HCT116 (cell line): ENCODE measurements at regions not wholly inside any gene's neighbourhood (a gene's known extent, or its start where the extent isn't known, plus 50 kb on each side); places are given as distances from the start of the nearest gene placed in this dataset.

Source experiments
- ATAC-seq: fragments of 200-7000 bp; cut with Tn5 transposase; 2 replicates; pipeline ENCODE4 v1.9.1; 2020; ENCODE audit warnings: mild to moderate bottlenecking, moderate library complexity
- BruUV-seq: library from RNA; stranded (reverse); fragments of 400-500 nt; replicated peaks from 2 replicates; lab custom pipeline; 2021; lab: Mats Ljungman, UMichigan
- CTCF ChIA-PET: fragments of 300-600 bp; sonication (Branson Sonifier 250); formaldehyde crosslinking; loops from one replicate; lab custom pipeline; 2021; ENCODE audit warnings: antibody characterized with exemption; lab: Charles Lee
- POLR2A ChIA-PET: fragments of 300-600, 350-600 bp; sonication (Branson Sonifier 250); formaldehyde crosslinking; loops from one replicate; lab custom pipeline; 2021; ENCODE audit warnings: antibody characterized with exemption; lab: Charles Lee
- RAD21 ChIA-PET, 2 experiments: fragments of 300-600 bp; sonication (Branson Sonifier 250); formaldehyde crosslinking; loops; one replicate each; lab custom pipeline; 2023; ENCODE audit warnings: low total read pairs in 2 of 2; ENCODE audit not compliant: uncharacterized antibody in 2 of 2, unreplicated experiment in 2 of 2, low non-redundant PET in 1 of 2; lab: Charles Lee
- DNase-seq: peaks from one replicate; pipeline ENCODE4 v3.0.0-alpha.2; 2010; ENCODE audit warnings: low read depth, low spot score
- H2AFZ ChIP-seq: fragments of 200-600 bp; shearing (Covaris generic), sonication (generic); 2 replicates; pipeline ENCODE4 v1.6.1; 2017; ENCODE audit warnings: low read depth, mixed run types, mixed read lengths, antibody characterized with exemption, low read length; ENCODE audit not compliant: poor library complexity, severe bottlenecking
- H3K27ac ChIP-seq: 2 replicates; pipeline ENCODE4 v1.5.1; 2012; ENCODE audit warnings: low read depth, low read length
- H3K27me3 ChIP-seq: fragments of 200-600 bp; sonication (generic); 2 replicates; pipeline ENCODE4 v1.6.1; 2016; ENCODE audit warnings: mixed run types, low read length, mixed read lengths; ENCODE audit not compliant: insufficient read depth
- H3K36me3 ChIP-seq, 2 experiments: fragments of 200-500 bp in 1 of 2; fragments of 200-600 bp in 1 of 2; sonication (Bioruptor generic) in 1 of 2; sonication (generic) in 1 of 2; 2 replicates each; pipeline versions ENCODE4 v1.5.1 to v1.6.1; 2014 to 2016; ENCODE audit warnings: low read length in 2 of 2, inconsistent platforms in 1 of 2, mixed read lengths in 1 of 2, mixed run types in 1 of 2; ENCODE audit not compliant: insufficient read depth in 2 of 2, control insufficient read depth in 1 of 2
- H3K4me1 ChIP-seq, 2 experiments: fragments of 200-600 bp in 1 of 2; sonication (generic) in 1 of 2; 2 replicates each; pipeline versions ENCODE4 v1.5.1 to v1.6.1; 2012 to 2017; ENCODE audit warnings: low read length in 2 of 2, inconsistent platforms in 1 of 2, mild to moderate bottlenecking in 1 of 2, mixed read lengths in 1 of 2, mixed run types in 1 of 2, moderate library complexity in 1 of 2; ENCODE audit not compliant: insufficient read depth in 2 of 2, control insufficient read depth in 1 of 2
- H3K4me2 ChIP-seq: fragments of 200-600 bp; sonication (generic); 2 replicates; pipeline ENCODE4 v1.6.1; 2017; ENCODE audit warnings: mixed run types, low read length, mixed read lengths
- H3K4me3 ChIP-seq, 2 experiments: fragments of 200-600 bp in 1 of 2; sonication (generic) in 1 of 2; replicated peaks in 1 of 2; 2 replicates each; pipeline ENCODE4 v1.5.1; 2011 to 2016; ENCODE audit warnings: low read length in 2 of 2, control low read depth in 1 of 2, low read depth in 1 of 2, mild to moderate bottlenecking in 1 of 2, mixed read lengths in 1 of 2, mixed run types in 1 of 2
- H3K79me2 ChIP-seq: fragments of 200-600 bp; sonication (generic); 2 replicates; pipeline ENCODE4 v1.6.1; 2017; ENCODE audit warnings: mild to moderate bottlenecking, mixed run types, low read length, moderate library complexity, mixed read lengths; ENCODE audit not compliant: insufficient read depth
- H3K9ac ChIP-seq: fragments of 200-600 bp; sonication (generic); 2 replicates; pipeline ENCODE4 v1.6.1; 2016; ENCODE audit warnings: low read length, mixed read lengths
- H3K9me2 ChIP-seq: fragments of 200-600 bp; sonication (generic), shearing (Covaris generic); 2 replicates; pipeline ENCODE4 v1.6.1; 2017; ENCODE audit warnings: mixed run types, mild to moderate bottlenecking, moderate library complexity; ENCODE audit not compliant: insufficient read depth
- H3K9me3 ChIP-seq, 2 experiments: fragments of 200-500 bp in 1 of 2; fragments of 200-600 bp in 1 of 2; sonication (Bioruptor generic) in 1 of 2; sonication (generic) in 1 of 2; 2 replicates each; pipeline ENCODE4 v1.6.1; 2014 to 2017; ENCODE audit warnings: low read length in 2 of 2, mixed read lengths in 2 of 2, inconsistent platforms in 1 of 2, low read depth in 1 of 2, mild to moderate bottlenecking in 1 of 2, mixed run types in 1 of 2, moderate library complexity in 1 of 2; ENCODE audit not compliant: control insufficient read depth in 1 of 2, insufficient read depth in 1 of 2
- H4K20me1 ChIP-seq: fragments of 200-600 bp; sonication (generic), shearing (Covaris generic); 2 replicates; pipeline ENCODE4 v1.6.1; 2017; ENCODE audit warnings: mixed run types, mild to moderate bottlenecking, moderate library complexity; ENCODE audit not compliant: insufficient read depth
- CBX3 ChIP-seq: IDR thresholded peaks from 2 replicates; pipeline ENCODE4 v1.6.1; 2012; ENCODE audit warnings: low read depth
- CTCF ChIP-seq, 3 experiments: fragments of 200-600 bp in 1 of 3; sonication (generic) in 1 of 3; IDR thresholded peaks in 2 of 3; conservative IDR thresholded peaks in 1 of 3; 2 replicates each; pipeline ENCODE4 v1.5.1; 2012 to 2017; ENCODE audit warnings: low read depth in 2 of 3, low read length in 2 of 3, antibody characterized with exemption in 1 of 3, borderline replicate concordance in 1 of 3, control low read depth in 1 of 3, mild to moderate bottlenecking in 1 of 3, mixed read lengths in 1 of 3, mixed run types in 1 of 3, moderate library complexity in 1 of 3; ENCODE audit not compliant: insufficient read depth in 1 of 3
- ELF1 ChIP-seq: IDR thresholded peaks from 2 replicates; pipeline ENCODE4 v1.6.1; 2012; ENCODE audit warnings: low read depth, borderline replicate concordance
- EZH2 ChIP-seq: fragments of 200-600 bp; sonication (generic); IDR thresholded peaks from 2 replicates; pipeline ENCODE4 v1.6.1; 2017; ENCODE audit warnings: antibody characterized with exemption, mixed run types
- EZH2phosphoT487 ChIP-seq: fragments of 200-600 bp; IDR thresholded peaks from 2 replicates; pipeline ENCODE4 v1.6.1; 2018; ENCODE audit warnings: antibody characterized with exemption, borderline replicate concordance
- REST ChIP-seq: IDR thresholded peaks from 2 replicates; pipeline ENCODE4 v1.6.1; 2012; ENCODE audit warnings: low read depth
- ZBTB33 ChIP-seq: IDR thresholded peaks from 2 replicates; pipeline ENCODE4 v1.6.1; 2011; ENCODE audit warnings: mild to moderate bottlenecking, low read length, moderate library complexity; ENCODE audit not compliant: insufficient replicate concordance; ENCODE audit errors: extremely low read depth
- ZNF274 ChIP-seq: fragments of 200-500 bp; sonication (Bioruptor generic); IDR thresholded peaks from 2 replicates; pipeline ENCODE4 v1.6.1; 2014; ENCODE audit warnings: mild to moderate bottlenecking, low read depth, low read length, inconsistent platforms
- intact Hi-C: fragments of 100-400 bp; cut with micrococcal nuclease; formaldehyde crosslinking; loops from 2 replicates; pipeline ENCODE4 v1.10.0; 2022

GRCh38 chr3:5899014-5899761 lies 711.7 kb downstream of the EDEM1 start:
- H3K27ac ChIP-seq, result no peak overlapping the region
- no peak overlapping the region for H2AFZ ChIP-seq
- no peaks in the 10 kb centered on the region for H3K4me1 ChIP-seq
- H3K36me3 ChIP-seq, result no peaks in the 10 kb centered on the region
- no peaks in the 10 kb centered on the region for H3K9me3 ChIP-seq
- ATAC-seq (no peak), DNase-seq (no peak)
- no TSS peak for BruUV-seq
- H3K4me3 ChIP-seq, result no peak overlapping the region
- H3K27me3 ChIP-seq, result no peaks in the 10 kb centered on the region
- H3K9ac ChIP-seq, result no peak overlapping the region
- H3K9me2 ChIP-seq, result no peaks in the 10 kb centered on the region
- H4K20me1 ChIP-seq, result no peaks in the 10 kb centered on the region
- CTCF ChIA-PET, result no interaction called here
- no peaks in the 10 kb centered on the region for H3K79me2 ChIP-seq
- no peak for TF ChIP-seq EZH2phosphoT487
- TF ChIP-seq, all 23 proteins: peak for 0
- ChIA-PET RAD21 (no interaction called here), POLR2A (no interaction called here)
- intact Hi-C loops, result no loop called here
- no peak overlapping the region for H3K4me2 ChIP-seq

GRCh38 chr3:5917932-5918331 lies 730.4 kb downstream of the EDEM1 start:
- H3K9me3 ChIP-seq, result no peaks in the 10 kb centered on the region
- ChIA-PET CTCF (no interaction called here), POLR2A (no interaction called here), RAD21 (no interaction called here)
- TF ChIP-seq ZNF274, result no peak
- no peak for TF ChIP-seq CTCF (IDR thresholded peaks at IDR 0.05 in 2 of 3, conservative IDR thresholded peaks at IDR 0.05 in 1 of 3; ENCODE audit: borderline replicate concordance in 1 of 3, insufficient read depth in 1 of 3, low read depth in 2 of 3, low read length in 2 of 3)
- TF ChIP-seq ELF1, result no peak
- no peak for TF ChIP-seq ZBTB33
- no peak for TF ChIP-seq REST
- TF ChIP-seq EZH2, result no peak
- no peak for TF ChIP-seq CBX3
- intact Hi-C loops, result no loop called here
- H3K4me2 ChIP-seq, result no peak overlapping the region
- no peaks in the 10 kb centered on the region for H3K9me2 ChIP-seq
- no peak for DNase-seq
- no peaks in the 10 kb centered on the region for H4K20me1 ChIP-seq
- H3K27ac ChIP-seq, result no peak overlapping the region
- no TSS peak for BruUV-seq
- no peaks in the 10 kb centered on the region for H3K4me1 ChIP-seq
- no peaks in the 10 kb centered on the region for H3K79me2 ChIP-seq
- no peaks in the 10 kb centered on the region for H3K36me3 ChIP-seq
- no peaks in the 10 kb centered on the region for H3K27me3 ChIP-seq
- ATAC-seq, result no peak
- no peak overlapping the region for H2AFZ ChIP-seq
- H3K9ac ChIP-seq, result no peak overlapping the region
- H3K4me3 ChIP-seq, result no peak overlapping the region
